Keratinocyte (primary cell): ENCODE measurements at regions not wholly inside any gene's neighbourhood (a gene's known extent, or its start where the extent isn't known, plus 50 kb on each side); places are given as distances from the start of the nearest gene placed in this dataset.

Source experiments
- DNase-seq: peaks from one replicate; pipeline ENCODE4 v3.0.0-alpha.2; 2011; ENCODE audit warnings: low read depth, missing footprints, low spot score
- FAIRE-seq: peaks from 2 replicates; lab custom pipeline; 2011; peaks lifted over from hg19 to GRCh38; lab: Jason Lieb, UNC
- H2AFZ ChIP-seq: 2 replicates; pipeline ENCODE4 v1.6.0; 2012; ENCODE audit warnings: low read length, control low read depth, inconsistent platforms; ENCODE audit not compliant: control insufficient read depth
- H3K27ac ChIP-seq: 2 replicates; pipeline ENCODE4 v1.5.1; 2011; ENCODE audit warnings: low read length; ENCODE audit not compliant: control insufficient read depth, insufficient read depth
- H3K27me3 ChIP-seq: 3 replicates; pipeline ENCODE4 v1.6.0; 2011; ENCODE audit warnings: low read length; ENCODE audit not compliant: control insufficient read depth, insufficient read depth; ENCODE audit errors: extremely low read depth
- H3K36me3 ChIP-seq, 2 experiments: 2 replicates in 1 of 2; 3 replicates in 1 of 2; pipeline ENCODE4 v1.5.1; 2011; ENCODE audit warnings: low read length in 2 of 2, mild to moderate bottlenecking in 1 of 2; ENCODE audit not compliant: control insufficient read depth in 2 of 2, insufficient read depth in 2 of 2; ENCODE audit errors: extremely low read depth in 1 of 2
- H3K4me1 ChIP-seq: 3 replicates; pipeline ENCODE4 v1.5.1; 2011; ENCODE audit warnings: low read length; ENCODE audit not compliant: control insufficient read depth, insufficient read depth; ENCODE audit errors: extremely low read depth
- H3K4me2 ChIP-seq: 3 replicates; pipeline ENCODE4 v1.6.0; 2011; ENCODE audit warnings: low read depth, low read length; ENCODE audit not compliant: control insufficient read depth, insufficient read depth; ENCODE audit errors: extremely low read depth
- H3K4me3 ChIP-seq, 3 experiments: fragments of 200-600 bp in 1 of 3; sonication (generic) in 1 of 3; 2 replicates in 2 of 3; 3 replicates in 1 of 3; pipeline ENCODE4 v1.5.1; 2011 to 2016; ENCODE audit warnings: low read length in 3 of 3, mild to moderate bottlenecking in 3 of 3, control low read depth in 2 of 3, inconsistent platforms in 1 of 3, low read depth in 1 of 3, mixed read lengths in 1 of 3, mixed run types in 1 of 3, moderate library complexity in 1 of 3; ENCODE audit not compliant: control insufficient read depth in 2 of 3, insufficient read depth in 2 of 3; ENCODE audit errors: extremely low read depth in 1 of 3
- H3K79me2 ChIP-seq: 2 replicates; pipeline ENCODE4 v1.6.0; 2012; ENCODE audit warnings: low read length; ENCODE audit not compliant: control insufficient read depth, insufficient read depth
- H3K9ac ChIP-seq: 3 replicates; pipeline ENCODE4 v1.6.0; 2011; ENCODE audit warnings: low read length; ENCODE audit not compliant: control insufficient read depth, insufficient read depth; ENCODE audit errors: extremely low read depth
- H3K9me1 ChIP-seq: 3 replicates; pipeline ENCODE4 v1.6.0; 2011; ENCODE audit warnings: low read length; ENCODE audit not compliant: control insufficient read depth, insufficient read depth; ENCODE audit errors: extremely low read depth
- H3K9me3 ChIP-seq: 2 replicates; pipeline ENCODE4 v1.5.1; 2012; ENCODE audit warnings: low read depth, low read length; ENCODE audit not compliant: control insufficient read depth
- H4K20me1 ChIP-seq: 3 replicates; pipeline ENCODE4 v1.6.0; 2011; ENCODE audit warnings: low read length; ENCODE audit not compliant: control insufficient read depth, insufficient read depth; ENCODE audit errors: extremely low read depth
- EZH2 ChIP-seq: IDR thresholded peaks from one replicate; pipeline ENCODE4 v1.6.1; 2012; ENCODE audit warnings: inconsistent platforms, mild to moderate bottlenecking, low read length, moderate library complexity
- dilution Hi-C: fragments of 300-500 bp; cut with MboI; formaldehyde crosslinking; loops from one replicate; pipeline ENCODE4 v1.7.0; 2020; ENCODE audit warnings: low sequenced_read_pairs; ENCODE audit not compliant: extremely low pct_ligation_motif_present
- TF ChIP-seq, protein P1 (sequence below), 3 experiments: IDR thresholded peaks in 1 of 3; conservative IDR thresholded peaks in 1 of 3; optimal IDR thresholded peaks in 1 of 3; 2 replicates in 2 of 3; 3 replicates in 1 of 3; pipeline versions ENCODE3 to v1.5.1; 2011; ENCODE audit warnings: low read length in 3 of 3, mild to moderate bottlenecking in 3 of 3, moderate library complexity in 2 of 3, control low read depth in 1 of 3, inconsistent platforms in 1 of 3; ENCODE audit not compliant: insufficient read depth in 2 of 3; ENCODE audit errors: extremely low read depth in 1 of 3

DNA sequence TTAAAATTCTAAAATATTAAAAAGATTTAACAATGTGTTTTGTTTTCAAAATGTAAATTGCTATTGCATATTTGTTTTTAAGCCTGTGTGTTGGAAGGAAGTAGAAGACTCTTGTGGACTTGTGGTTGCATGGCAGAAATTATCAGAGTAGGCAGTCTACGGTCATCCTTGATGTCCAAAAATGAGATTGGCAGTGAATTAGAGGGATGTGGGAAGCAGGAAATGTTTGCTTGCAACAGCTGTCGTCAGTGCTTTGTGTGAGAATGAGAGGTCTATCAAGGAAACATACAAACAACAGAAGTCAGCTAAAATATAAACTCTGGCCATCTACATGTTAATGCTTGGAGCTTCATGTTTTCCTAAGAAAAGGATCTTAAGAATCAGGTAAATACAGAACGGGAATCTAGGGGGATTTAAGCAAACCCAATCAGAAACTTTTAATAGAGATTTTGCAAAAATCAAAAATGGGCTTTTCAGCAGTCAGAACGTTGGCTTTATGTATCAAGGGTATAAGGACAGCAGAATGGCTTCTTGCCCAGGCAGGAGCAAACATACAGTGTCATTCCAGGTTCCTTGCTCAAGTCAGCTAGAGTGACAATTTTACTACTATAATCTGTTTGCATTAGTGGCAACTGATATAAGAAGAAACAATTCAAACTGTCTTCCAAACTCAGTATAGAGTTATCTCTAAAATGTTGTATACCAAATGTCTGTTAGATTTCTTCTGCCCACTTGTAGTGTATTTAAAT lies 196.7 kb downstream of the CYB561 start:
- no peak overlapping the region for H3K9ac ChIP-seq
- H3K79me2 ChIP-seq, result peaks cover 4% of the 10 kb centered on the region
- no peak overlapping the region for H3K4me3 ChIP-seq
- TF ChIP-seq, protein P1, sequence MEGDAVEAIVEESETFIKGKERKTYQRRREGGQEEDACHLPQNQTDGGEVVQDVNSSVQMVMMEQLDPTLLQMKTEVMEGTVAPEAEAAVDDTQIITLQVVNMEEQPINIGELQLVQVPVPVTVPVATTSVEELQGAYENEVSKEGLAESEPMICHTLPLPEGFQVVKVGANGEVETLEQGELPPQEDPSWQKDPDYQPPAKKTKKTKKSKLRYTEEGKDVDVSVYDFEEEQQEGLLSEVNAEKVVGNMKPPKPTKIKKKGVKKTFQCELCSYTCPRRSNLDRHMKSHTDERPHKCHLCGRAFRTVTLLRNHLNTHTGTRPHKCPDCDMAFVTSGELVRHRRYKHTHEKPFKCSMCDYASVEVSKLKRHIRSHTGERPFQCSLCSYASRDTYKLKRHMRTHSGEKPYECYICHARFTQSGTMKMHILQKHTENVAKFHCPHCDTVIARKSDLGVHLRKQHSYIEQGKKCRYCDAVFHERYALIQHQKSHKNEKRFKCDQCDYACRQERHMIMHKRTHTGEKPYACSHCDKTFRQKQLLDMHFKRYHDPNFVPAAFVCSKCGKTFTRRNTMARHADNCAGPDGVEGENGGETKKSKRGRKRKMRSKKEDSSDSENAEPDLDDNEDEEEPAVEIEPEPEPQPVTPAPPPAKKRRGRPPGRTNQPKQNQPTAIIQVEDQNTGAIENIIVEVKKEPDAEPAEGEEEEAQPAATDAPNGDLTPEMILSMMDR (optimal IDR thresholded peaks at IDR 0.05 in 1 of 3, IDR thresholded peaks at IDR 0.05 in 1 of 3, conservative IDR thresholded peaks at IDR 0.05 in 1 of 3; ENCODE audit: extremely low read depth in 1 of 3, insufficient read depth in 2 of 3, low read length in 3 of 3), result no peak
- no peak for TF ChIP-seq EZH2
- H3K9me1 ChIP-seq, result no peaks in the 10 kb centered on the region
- H3K9me3 ChIP-seq, result no peaks in the 10 kb centered on the region
- no peak overlapping the region for H3K27ac ChIP-seq
- FAIRE-seq (no peak), DNase-seq (no peak)
- H3K27me3 ChIP-seq, result no peaks in the 10 kb centered on the region
- no peaks in the 10 kb centered on the region for H4K20me1 ChIP-seq
- dilution Hi-C loops, result no loop called here
- H3K36me3 ChIP-seq, result no peaks in the 10 kb centered on the region
- H3K4me1 ChIP-seq, result no peaks in the 10 kb centered on the region
- H3K4me2 ChIP-seq, result no peak overlapping the region
- no peak overlapping the region for H2AFZ ChIP-seq

DNA sequence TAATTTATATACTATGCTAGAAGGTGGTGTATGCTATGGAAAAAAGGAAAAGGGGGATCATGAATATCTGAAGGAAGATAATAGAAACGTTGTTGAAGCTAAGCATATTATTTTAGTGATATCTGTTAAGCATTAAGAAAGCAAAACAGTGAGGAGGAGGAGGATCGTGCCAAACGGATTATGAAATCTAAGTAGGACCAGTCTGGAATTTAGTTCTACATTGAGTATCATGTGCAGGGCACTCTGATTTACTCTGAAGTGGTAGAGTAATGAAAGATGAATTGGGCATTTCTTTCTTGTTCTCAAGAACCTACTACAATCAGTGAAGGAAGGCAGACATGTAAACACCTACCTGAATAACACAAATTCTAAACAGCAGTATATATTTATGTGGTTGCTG lies 195.3 kb downstream of the CYB561 start:
- DNase-seq, result no peak
- H3K36me3 ChIP-seq, result no peaks in the 10 kb centered on the region
- no peak for FAIRE-seq
- H4K20me1 ChIP-seq, result no peaks in the 10 kb centered on the region
- H3K4me1 ChIP-seq, result no peaks in the 10 kb centered on the region
- H2AFZ ChIP-seq, result no peak overlapping the region
- dilution Hi-C loops, result no loop called here
- H3K4me2 ChIP-seq, result no peak overlapping the region
- no peak overlapping the region for H3K9ac ChIP-seq
- H3K4me3 ChIP-seq, result no peak overlapping the region
- peaks cover 7% of the 10 kb centered on the region for H3K79me2 ChIP-seq
- no peak for TF ChIP-seq EZH2
- TF ChIP-seq, protein P1 (optimal IDR thresholded peaks at IDR 0.05 in 1 of 3, IDR thresholded peaks at IDR 0.05 in 1 of 3, conservative IDR thresholded peaks at IDR 0.05 in 1 of 3; ENCODE audit: extremely low read depth in 1 of 3, insufficient read depth in 2 of 3, low read length in 3 of 3), result no peak
- H3K9me1 ChIP-seq, result no peaks in the 10 kb centered on the region
- H3K27me3 ChIP-seq, result no peaks in the 10 kb centered on the region
- H3K27ac ChIP-seq, result no peak overlapping the region
- H3K9me3 ChIP-seq, result no peaks in the 10 kb centered on the region
